NCI-H146 (cell line): ENCODE measurements at regions not wholly inside any gene's neighbourhood (a gene's known extent, or its start where the extent isn't known, plus 50 kb on each side); places are given as distances from the start of the nearest gene placed in this dataset.
"Not testable (repeated sequence)": the region's sequence is repeated elsewhere in the genome, so short reads cannot be mapped to it uniquely, and the experiment has no call there.

Experiments
- DNase-seq: peaks from one replicate; lab custom pipeline; 2025; lab: John Stamatoyannopoulos, UW

DNA sequence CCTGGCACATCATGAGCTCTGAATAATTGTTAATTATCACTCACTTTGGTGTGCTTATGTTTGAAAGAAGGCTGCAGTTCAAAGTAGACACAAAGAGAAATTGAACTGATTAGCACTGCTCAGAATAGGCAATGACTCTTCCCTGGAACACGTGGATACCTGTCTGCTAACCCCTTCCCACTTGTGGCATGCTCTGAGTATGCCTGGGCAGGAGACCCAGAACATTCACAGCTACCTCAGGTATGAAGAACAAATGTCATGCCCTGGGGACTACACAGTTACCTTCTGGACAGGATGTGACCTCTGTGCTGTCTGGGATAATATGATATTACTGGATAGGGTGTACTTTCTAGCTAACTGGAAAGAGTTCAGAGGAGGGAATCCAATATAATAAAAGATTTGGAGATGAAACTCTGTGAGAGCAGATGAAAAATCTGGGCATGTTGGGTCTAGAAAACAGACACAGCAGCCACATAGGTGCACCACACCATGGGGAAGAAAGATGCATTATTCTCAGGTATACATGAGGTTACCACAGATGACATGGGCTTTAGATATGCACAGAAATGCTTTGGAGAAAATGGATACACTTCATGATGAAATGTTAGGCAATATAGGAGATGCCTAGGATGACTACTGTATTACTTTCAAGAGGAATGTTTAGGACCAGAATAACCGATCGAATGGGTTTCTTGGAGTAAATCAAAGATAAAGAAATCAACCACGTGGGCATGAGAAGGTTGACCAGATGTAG lies 324.2 kb upstream of the PREP start:
- DNase-seq = no peak

DNA sequence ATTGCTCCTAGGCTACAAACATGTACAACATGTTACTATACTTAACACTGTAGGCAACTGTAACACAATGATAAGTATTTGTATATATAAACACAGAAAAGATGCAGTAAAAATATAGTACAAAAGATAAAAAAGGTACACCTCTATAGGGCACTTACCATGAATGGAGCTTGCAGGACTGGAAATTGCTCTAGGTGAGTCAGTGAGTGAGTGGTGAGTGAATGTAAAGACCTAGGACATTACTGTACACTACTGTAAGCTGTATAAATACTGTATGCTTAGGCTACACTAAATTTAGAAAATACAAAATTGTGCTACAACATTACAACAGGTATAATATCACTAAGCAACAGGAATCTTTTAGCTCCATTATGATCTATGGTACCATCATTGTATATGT lies 312.0 kb upstream of the PREP start:
- DNase-seq = no peak

DNA sequence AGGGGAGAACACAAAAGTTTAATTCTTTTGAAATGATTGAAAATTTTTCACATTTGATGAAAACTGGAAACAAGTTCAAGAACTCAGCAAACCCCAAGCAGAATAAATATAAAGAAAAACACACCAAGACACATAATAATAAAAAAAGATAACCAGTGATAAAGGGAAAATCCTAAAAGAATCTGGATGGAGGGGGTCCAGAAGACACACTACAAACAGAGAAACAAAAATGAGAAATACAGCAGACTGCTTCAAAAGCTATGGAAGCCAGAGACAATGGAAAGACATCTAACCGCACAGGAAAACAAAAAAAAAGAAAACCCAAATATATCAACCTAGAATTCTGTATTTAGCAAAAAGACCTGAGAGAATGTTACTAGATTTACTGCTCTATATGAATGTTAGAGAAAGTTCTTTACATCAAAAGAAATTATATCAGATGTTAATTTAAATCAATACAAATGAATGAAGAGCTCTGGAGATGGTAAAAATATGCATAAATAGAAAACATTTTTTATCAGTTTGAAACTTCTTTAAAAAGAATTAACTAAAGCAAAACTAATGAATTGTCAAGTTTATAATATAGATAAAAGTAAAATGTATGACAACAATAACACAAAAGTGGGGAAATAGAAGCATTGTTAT lies 310.7 kb upstream of the PREP start:
- DNase-seq = no peak

DNA sequence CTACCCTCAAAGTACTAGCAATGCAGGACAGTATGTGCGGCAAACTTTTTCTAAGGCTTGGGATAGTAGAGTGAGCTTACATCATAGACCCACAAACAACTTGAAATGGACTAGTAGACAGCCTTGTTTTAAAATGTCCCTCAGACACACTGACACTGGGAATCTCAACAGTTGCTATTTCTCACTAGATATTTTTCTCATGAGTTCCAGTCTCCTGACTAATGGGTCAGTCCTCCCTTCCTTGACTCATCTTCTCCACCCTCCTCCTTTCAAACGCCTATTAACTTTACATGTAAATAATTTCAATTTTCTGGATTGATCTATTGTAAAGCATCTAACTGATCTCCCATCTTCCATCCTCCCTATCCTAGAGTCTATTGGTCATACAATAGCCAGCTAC lies 308.3 kb upstream of the PREP start:
- DNase-seq = no peak

- DNase-seq = no peak
These were observed 302.7 kb upstream of the PREP start for GRCh38 chr6:105705608-105706007.

GRCh38 chr6:105695461-105695860 lies 292.6 kb upstream of the PREP start:
- DNase-seq = no peak

- DNase-seq = no peak
These were observed 289.8 kb upstream of the PREP start for GRCh38 chr6:105692613-105693215.

DNA sequence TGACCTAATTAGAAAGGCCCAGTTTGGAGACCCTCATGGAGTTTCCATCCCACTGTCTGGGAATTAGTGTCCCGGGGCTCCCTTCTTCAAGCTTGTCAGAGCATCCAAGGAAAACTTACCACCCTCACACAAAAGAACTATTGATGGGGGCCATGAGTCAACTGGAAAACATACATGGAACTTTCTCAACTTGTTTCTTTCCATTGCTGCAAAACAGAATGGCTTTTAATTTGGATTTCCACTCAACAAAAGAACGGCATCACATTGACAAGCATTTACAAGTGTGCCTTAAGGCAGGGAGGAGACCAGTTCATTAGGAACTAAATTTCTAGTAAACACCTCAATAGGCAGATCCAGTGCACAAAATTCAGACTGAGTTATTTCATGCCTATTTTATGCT lies 289.1 kb upstream of the PREP start:
- no peak for DNase-seq

DNA sequence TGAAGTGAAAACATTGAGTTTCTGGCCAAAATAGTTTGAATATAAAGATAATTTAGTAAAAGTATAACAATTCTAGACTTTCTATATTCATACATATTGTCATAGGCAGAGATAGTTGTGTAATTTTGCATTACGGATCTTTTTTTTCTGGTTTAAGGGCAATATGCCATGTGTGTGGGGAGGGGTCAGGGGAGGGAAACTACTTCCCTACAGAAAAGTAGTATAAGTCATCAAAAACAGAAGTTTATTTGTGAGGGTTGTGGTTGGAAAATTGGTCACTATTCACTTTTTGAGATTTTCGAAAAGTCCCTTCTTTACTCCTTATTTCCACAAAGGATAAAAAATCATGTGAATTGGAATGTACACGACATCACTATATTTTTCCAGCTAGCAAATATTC lies 288.2 kb upstream of the PREP start:
- no peak for DNase-seq

- no peak for DNase-seq
These were observed 285.7 kb upstream of the PREP start for GRCh38 chr6:105688573-105688972.

- DNase-seq = not testable (repeated sequence)
These were observed 283.9 kb upstream of the PREP start for GRCh38 chr6:105686793-105687192.

DNA sequence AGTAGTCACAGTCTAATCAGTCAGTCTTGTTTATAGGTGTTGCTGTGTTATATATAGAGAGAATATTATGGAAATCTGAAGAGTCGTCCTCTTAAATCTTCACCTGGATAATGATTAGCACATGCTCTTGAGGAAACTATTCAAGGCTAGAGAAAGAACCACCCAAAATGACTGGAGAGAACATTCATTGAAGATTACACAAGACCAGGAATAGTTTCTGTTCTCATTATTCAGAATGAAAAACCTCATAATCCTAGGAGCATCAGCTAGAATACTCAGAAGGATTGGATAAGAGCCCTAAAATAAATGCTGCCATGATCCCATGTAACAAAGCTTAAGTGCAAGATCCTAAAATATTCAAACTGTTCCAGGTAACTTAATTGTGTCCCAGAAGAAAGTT lies 278.2 kb upstream of the PREP start:
- no peak for DNase-seq

DNA sequence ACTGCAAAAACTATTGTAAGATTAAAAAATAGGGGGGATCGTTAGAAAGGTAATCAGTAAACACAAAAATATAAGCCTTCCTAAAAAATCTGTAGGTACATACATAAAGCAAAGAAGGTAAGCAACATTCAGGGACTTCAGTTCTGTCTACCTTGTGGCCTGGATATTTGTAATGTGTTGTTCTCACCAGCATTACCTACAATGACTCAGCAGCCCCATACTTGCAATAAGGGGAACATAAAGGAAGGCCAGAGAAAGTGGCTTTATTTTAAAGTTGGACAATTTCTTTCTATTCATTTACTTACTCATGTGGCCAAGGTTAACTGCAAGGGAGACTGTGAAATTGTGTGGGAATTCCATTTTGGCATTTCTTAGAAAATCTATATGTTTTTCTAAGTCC lies 277.2 kb upstream of the PREP start:
- DNase-seq = no peak

GRCh38 chr6:105678516-105678915 lies 275.6 kb upstream of the PREP start:
- DNase-seq = no peak

DNA sequence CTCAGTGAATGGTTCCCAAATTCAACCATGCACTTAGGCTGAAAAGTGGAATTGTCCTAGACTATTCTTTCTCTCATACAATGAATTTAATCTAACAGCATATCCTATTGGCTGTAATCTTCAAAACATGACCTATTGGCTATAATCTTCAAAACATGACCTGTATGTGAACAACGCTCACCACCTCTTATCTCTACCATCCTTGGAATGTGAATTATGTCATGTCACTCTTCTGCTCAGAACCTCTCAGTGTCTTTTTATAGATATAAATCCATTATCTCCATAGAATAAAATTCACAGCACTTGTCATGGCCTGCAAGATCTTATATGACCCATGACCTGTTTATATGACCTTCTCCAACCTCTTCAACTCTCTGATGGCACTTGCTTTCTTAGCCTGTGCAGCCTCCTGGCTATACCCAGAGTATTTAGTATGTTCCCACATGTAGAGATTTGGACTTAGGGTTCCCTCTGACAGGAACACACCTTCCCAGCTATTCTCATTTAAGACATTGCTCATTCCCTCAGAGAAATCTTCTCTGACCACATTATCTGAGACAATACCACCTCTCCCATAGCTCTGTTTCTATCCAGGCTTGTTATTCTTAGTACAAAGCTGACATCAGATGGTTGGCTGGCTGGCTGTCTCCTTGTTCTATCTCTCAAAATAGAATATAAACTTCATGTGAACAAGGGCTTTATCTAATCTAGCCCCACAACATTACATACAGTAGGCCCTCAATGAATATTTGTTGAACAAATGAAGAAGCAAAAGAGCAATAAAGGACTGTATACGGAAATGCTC lies 275.0 kb upstream of the PREP start:
- no peak for DNase-seq

DNA sequence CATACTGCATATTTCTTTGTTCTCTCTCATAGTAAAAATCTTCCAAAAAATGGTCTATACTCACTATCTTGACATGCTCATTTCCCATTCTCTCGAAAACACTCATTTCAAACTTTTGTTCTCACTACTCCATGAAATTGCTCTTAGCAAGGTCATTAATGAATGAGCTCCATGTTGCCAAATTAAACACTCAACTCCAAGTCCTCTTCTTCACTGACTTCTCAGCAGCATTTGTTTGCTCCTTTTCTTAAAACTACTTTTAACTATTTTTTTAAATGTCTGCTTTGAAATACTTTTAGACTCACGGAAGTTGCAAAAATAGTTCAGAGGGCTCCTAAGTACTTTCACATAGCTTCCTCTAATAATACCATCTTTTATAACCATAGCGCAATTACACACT lies 274.0 kb upstream of the PREP start:
- no peak for DNase-seq

GRCh38 chr6:105675715-105676397 lies 273.0 kb upstream of the PREP start:
- no peak for DNase-seq

DNA sequence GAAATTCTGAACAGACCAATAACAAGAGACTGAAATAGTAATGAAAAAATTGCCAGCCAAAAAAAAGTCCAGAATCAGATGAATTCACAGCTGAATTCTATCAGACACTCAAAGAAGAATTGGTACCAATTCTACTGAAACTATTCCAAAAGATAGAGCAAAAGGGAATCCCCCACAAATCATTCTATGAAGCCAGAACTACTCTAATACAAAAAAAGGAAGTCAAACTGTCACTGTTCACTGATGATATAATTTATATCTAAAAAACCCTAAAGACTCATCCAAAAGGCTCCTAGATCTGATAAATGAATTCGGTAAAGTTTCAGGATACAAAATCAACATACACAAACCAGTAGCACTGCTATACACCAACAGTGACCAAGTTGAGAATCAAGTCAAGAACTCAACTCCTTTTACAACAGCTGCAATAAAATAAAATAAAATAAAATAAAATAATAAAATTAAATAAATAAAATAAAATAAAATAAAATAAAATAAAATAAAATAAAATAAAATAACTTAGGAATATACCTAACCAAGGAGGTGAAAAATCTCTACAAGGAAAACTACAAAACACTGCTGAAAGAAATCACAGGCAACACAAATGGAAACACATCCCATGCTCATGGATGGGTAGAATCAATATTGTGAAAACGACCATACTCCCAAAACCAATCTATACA lies 270.1 kb upstream of the PREP start:
- not testable (repeated sequence) for DNase-seq

DNA sequence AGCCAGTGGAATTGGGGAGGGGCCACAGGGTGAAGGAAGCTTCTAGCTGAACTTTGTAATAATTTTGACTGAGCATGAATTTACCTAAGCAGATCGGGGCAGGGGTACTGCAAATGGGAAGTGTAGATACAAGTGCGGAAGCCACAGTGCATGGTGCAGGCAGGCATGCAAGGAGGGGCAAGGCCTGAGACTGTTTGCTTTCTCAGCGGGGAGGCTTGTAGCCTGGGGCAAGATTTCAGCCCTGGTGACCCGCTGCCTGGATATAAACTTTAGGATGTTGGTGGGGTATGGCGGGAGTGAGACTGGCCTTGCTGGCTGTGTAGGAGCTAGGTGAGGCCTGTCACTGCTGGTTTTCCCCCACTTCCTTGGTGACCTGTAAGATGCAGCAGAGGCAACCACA lies 266.4 kb upstream of the PREP start:
- peak; percentile 11 for DNase-seq

- DNase-seq = no peak
These were observed 264.2 kb upstream of the PREP start for GRCh38 chr6:105667056-105667455.

DNA sequence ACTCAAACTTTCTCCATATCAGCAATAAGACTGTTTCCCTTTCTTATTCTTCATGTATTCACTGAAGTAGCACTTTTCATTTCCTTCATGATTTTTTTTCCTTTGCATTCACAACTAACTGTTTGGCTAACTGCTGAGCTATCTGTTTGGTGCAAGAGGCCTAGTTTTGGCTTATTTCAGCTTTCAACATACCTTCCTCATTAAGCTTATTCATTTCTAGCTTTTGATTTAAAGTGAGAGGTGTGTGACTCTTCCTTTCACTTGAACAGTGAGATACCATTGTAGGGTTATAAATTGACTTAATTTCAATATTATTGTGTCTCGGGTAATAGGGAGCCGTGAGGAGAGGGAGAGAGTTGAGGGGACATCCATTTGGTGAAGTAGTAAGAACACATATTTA lies 262.0 kb upstream of the PREP start:
- DNase-seq = no peak

DNA sequence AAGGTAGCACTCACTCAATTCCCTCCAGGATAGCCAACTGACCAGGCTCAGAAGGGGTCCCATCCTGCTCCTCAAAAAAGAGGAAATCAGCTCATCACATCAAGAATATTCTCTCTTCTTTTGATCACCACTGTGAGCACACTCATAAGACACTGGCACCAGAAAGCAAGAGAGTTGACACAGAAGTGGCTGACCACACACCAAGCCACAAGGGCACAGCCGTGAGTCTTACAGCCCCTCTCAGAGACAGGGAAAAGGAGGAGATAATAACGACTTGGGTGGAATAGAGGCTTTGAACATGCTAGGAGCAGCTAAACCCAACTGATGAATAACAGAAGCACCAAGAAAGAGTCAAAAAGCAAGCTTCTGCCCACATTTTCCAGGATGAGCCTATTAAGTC lies 249.1 kb upstream of the PREP start:
- DNase-seq = no peak
